Mesendoderm (in vitro differentiated cells): ENCODE measurements at regions not wholly inside any gene's neighbourhood (a gene's known extent, or its start where the extent isn't known, plus 50 kb on each side); places are given as distances from the start of the nearest gene placed in this dataset.

ENCODE experiments used
- DNase-seq: peaks from one replicate; pipeline ENCODE4 v3.0.0; 2013
- H2AK5ac ChIP-seq: 2 replicates; pipeline ENCODE4 v1.6.1; 2013; ENCODE audit warnings: low read length, inconsistent platforms
- H2BK120ac ChIP-seq: 2 replicates; pipeline ENCODE4 v1.6.1; 2013; ENCODE audit warnings: low read depth, mild to moderate bottlenecking, low read length, moderate library complexity, mixed read lengths
- H2BK15ac ChIP-seq: replicated peaks from 2 replicates; pipeline ENCODE4 v1.6.1; 2013; ENCODE audit warnings: low read depth, mild to moderate bottlenecking, moderate library complexity
- H2BK5ac ChIP-seq: 2 replicates; pipeline ENCODE4 v1.6.1; 2013; ENCODE audit warnings: low read length, inconsistent platforms
- H3K18ac ChIP-seq: 2 replicates; pipeline ENCODE4 v1.6.1; 2013; ENCODE audit warnings: mild to moderate bottlenecking, low read length, mixed read lengths
- H3K23ac ChIP-seq: one replicate; pipeline ENCODE4 v1.6.1; 2013; ENCODE audit warnings: low read length
- H3K27ac ChIP-seq: 2 replicates; pipeline ENCODE4 v1.5.1; 2013; ENCODE audit warnings: low read depth, mild to moderate bottlenecking, inconsistent platforms, low read length, moderate library complexity
- H3K27me3 ChIP-seq: 2 replicates; pipeline ENCODE4 v1.6.1; 2013; ENCODE audit warnings: low read length, control low read depth, mild to moderate bottlenecking, inconsistent platforms; ENCODE audit not compliant: insufficient read depth, poor library complexity
- H3K36me3 ChIP-seq: 2 replicates; pipeline ENCODE4 v1.6.1; 2013; ENCODE audit warnings: low read length, inconsistent platforms; ENCODE audit not compliant: control insufficient read depth, insufficient read depth
- H3K4ac ChIP-seq: one replicate; pipeline ENCODE4 v1.6.1; 2013; ENCODE audit warnings: low read depth, mild to moderate bottlenecking, low read length, moderate library complexity
- H3K4me1 ChIP-seq: 2 replicates; pipeline ENCODE4 v1.6.1; 2013; ENCODE audit warnings: low read depth, low read length, inconsistent platforms; ENCODE audit not compliant: control insufficient read depth
- H3K4me2 ChIP-seq: 2 replicates; pipeline ENCODE4 v1.6.1; 2013; ENCODE audit warnings: low read length
- H3K4me3 ChIP-seq: 2 replicates; pipeline ENCODE4 v1.5.1; 2013; ENCODE audit warnings: mild to moderate bottlenecking, low read length
- H3K56ac ChIP-seq: one replicate; pipeline ENCODE4 v1.6.1; 2013; ENCODE audit warnings: low read length
- H3K79me1 ChIP-seq: 2 replicates; pipeline ENCODE4 v1.6.1; 2013; ENCODE audit warnings: low read length, inconsistent platforms
- H3K79me2 ChIP-seq: 2 replicates; pipeline ENCODE4 v1.6.1; 2013; ENCODE audit warnings: mild to moderate bottlenecking, low read length; ENCODE audit not compliant: control insufficient read depth, insufficient read depth
- H3K9ac ChIP-seq: 2 replicates; pipeline ENCODE4 v1.6.1; 2013; ENCODE audit warnings: low read length, inconsistent platforms
- H4K5ac ChIP-seq: one replicate; pipeline ENCODE4 v1.6.1; 2013; ENCODE audit warnings: low read length
- H4K8ac ChIP-seq: one replicate; pipeline ENCODE4 v1.6.1; 2013; ENCODE audit warnings: low read depth, mild to moderate bottlenecking, control low read depth, low read length, moderate library complexity
- WGBS: extraction: QIAGEN DNeasy Blood & Tissue Kit; methylation state at CpG from one replicate; pipeline ENCODE4 v1.1.7; 2013; ENCODE audit warnings: low lambda C conversion rate, missing lambda C conversion rate; ENCODE audit not compliant: insufficient coverage; ENCODE audit errors: extremely low coverage; 5-methylcytosine and 5-hydroxymethylcytosine counted together

DNA sequence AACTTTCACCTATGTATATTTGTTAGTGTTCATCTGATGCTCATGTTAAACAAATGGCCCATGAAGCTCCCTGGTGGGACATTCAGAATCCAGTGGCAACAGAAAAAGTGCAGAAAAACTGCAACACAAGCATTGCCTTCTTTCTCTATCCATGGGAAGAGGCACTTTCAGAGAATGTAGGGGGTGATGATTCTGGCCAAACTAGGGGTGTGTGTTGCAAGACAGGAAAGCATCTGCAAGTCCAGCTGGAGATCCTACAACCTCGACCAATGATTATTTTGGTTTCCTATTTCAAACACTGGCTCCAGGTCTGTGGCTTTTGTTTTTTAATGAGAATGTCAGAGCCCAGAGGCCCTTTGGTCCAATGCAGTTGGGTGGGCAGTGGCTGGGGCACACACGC, 198.7 kb downstream of the CXCL12 start:
- no peak overlapping the region for H2BK120ac ChIP-seq
- H3K4ac ChIP-seq = no peak overlapping the region
- no peak overlapping the region for H3K4me2 ChIP-seq
- no peak overlapping the region for H4K5ac ChIP-seq
- H3K4me3 ChIP-seq = no peak overlapping the region
- no peaks in the 10 kb centered on the region for H3K79me1 ChIP-seq
- no peak for DNase-seq
- no peak overlapping the region for H2BK5ac ChIP-seq
- H2BK15ac ChIP-seq = no peak overlapping the region
- H4K8ac ChIP-seq = no peak overlapping the region
- no CpG with 5 or more reads among the region's 2 CpGs for WGBS
- no peak overlapping the region for H3K9ac ChIP-seq
- H3K36me3 ChIP-seq = no peaks in the 10 kb centered on the region
- H3K27me3 ChIP-seq = no peaks in the 10 kb centered on the region
- H3K23ac ChIP-seq = no peak overlapping the region
- no peaks in the 10 kb centered on the region for H3K4me1 ChIP-seq
- no peak overlapping the region for H2AK5ac ChIP-seq
- no peak overlapping the region for H3K18ac ChIP-seq
- H3K56ac ChIP-seq = no peak overlapping the region
- H3K79me2 ChIP-seq = no peaks in the 10 kb centered on the region
- H3K27ac ChIP-seq = no peak overlapping the region

DNA sequence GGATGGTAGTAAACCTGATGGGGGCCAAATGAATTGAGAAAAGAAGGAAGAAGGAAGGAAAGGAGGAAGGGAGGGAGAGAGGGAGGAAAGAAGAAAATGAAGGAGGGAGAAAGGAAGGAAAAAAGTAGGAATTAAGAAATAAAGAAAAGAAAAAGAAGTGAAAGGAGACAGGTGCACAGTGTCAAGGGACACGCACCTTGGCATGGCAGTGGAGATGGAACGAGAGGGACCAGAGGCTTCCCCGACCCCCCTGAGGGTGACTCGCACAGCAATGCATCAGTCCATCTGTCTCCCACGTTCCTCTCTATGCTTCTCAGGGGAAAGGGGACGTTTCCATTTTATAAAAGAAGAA, 199.6 kb downstream of the CXCL12 start:
- Histone ChIP-seq H3K27me3 (no peaks in the 10 kb centered on the region), H3K23ac (no peak overlapping the region), H3K36me3 (no peaks in the 10 kb centered on the region), H3K56ac (no peak overlapping the region), H3K4me3 (no peak overlapping the region), H3K79me1 (no peaks in the 10 kb centered on the region), H3K18ac (no peak overlapping the region), H3K4ac (no peak overlapping the region), H3K79me2 (no peaks in the 10 kb centered on the region), H3K4me1 (no peaks in the 10 kb centered on the region), H3K9ac (no peak overlapping the region), H3K27ac (no peak overlapping the region), H3K4me2 (no peak overlapping the region), H4K8ac (no peak overlapping the region), H4K5ac (no peak overlapping the region), H2AK5ac (no peak overlapping the region), H2BK5ac (no peak overlapping the region), H2BK120ac (no peak overlapping the region), H2BK15ac (no peak overlapping the region)
- no peak for DNase-seq
- WGBS = no CpG with 5 or more reads among the region's 6 CpGs

DNA sequence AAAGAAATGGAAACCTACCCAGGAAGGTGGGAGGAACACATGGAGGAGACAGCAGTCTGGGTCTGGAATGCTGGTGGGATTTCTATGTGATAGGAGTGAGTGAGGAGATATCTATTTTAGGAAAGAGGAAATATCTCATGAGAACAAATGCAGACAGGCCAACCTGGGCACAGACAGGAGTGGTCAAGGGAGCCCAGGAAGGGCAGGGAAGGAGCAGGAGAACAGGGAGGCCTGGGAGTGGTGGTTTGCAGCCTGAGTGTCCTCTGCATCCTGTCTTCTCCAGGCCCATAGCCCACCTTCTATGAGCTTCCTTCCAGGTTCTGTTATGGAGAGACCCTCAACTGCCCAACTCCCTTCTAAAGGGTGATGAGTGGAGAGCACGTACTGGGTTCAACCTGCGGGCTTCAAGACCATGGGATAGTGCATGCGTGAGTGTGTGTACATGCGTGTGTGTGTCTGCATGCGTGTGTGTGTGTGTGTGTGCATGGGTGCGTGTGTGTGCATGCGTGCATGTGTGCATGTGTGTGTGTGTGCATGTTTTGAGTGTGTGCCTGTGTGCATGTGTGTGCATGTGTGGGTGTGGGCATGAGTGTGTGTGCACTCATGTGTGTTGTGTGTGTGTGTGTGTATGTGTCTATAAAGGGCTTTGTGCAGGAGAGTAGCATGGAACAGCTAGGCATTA, 200.1 kb downstream of the CXCL12 start:
- Histone ChIP-seq H2AK5ac (no peak overlapping the region), H2BK5ac (no peak overlapping the region), H4K8ac (no peak overlapping the region), H3K4me3 (no peak overlapping the region), H2BK15ac (no peak overlapping the region), H3K56ac (no peak overlapping the region), H2BK120ac (no peak overlapping the region), H3K36me3 (no peaks in the 10 kb centered on the region), H3K79me1 (no peaks in the 10 kb centered on the region), H3K9ac (no peak overlapping the region), H3K4me1 (no peaks in the 10 kb centered on the region), H3K4ac (no peak overlapping the region), H3K18ac (no peak overlapping the region), H3K4me2 (no peak overlapping the region), H3K27ac (no peak overlapping the region), H3K27me3 (no peaks in the 10 kb centered on the region), H3K79me2 (no peaks in the 10 kb centered on the region), H4K5ac (no peak overlapping the region), H3K23ac (no peak overlapping the region)
- no CpG with 5 or more reads among the region's 7 CpGs for WGBS
- DNase-seq = no peak

DNA sequence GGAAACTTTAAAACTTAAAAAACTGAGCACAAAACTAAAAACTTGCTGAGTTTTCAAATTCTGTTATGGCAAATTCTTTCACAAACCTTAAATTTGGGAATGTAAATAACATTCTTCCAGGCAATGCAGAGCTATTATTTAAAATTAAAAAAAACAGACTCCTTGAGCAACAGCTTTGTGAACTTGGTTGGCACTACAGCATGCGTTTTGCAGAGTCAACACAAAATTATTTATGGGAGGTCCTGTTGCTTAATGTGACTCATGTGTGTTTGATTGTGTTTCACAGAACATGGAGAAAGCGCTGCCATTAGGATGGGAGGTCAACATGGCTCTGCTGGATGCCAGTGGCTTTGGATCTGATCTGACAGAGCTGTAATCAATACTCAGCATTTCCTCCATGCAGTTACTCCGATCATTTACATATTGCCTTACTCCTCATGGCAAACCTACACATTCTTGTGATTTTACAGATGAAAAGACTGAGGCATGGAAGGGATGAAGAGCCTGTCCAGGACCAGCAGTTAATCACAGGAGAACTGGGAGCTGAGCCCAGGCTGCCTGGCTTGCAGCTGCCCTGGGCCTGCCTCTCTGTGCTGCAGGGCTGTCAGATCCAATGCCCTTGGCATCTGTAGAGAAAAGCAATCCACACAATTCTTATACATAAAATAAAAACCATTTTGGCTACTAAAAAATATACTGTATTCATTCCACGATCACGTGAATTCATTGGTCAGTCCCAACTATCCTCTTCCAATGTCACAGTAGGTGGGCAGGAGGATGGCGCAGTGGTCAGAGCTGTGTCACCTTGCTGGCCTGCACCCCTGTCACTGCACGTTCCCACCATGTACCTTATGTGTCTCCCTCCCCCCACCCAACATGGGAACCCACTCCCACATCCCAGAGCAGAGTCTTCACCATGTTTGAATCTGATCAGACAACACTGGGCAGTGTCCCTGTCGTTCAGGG, 200.9 kb downstream of the CXCL12 start:
- Histone ChIP-seq H3K27ac (no peak overlapping the region), H3K4ac (no peak overlapping the region), H3K4me2 (no peak overlapping the region), H3K18ac (no peak overlapping the region), H3K79me2 (no peaks in the 10 kb centered on the region), H2BK120ac (no peak overlapping the region), H2BK15ac (no peak overlapping the region), H4K8ac (no peak overlapping the region), H3K4me3 (no peak overlapping the region), H3K56ac (no peak overlapping the region), H3K36me3 (no peaks in the 10 kb centered on the region), H3K4me1 (no peaks in the 10 kb centered on the region), H3K9ac (no peak overlapping the region), H2BK5ac (no peak overlapping the region), H3K79me1 (no peaks in the 10 kb centered on the region), H4K5ac (no peak overlapping the region), H3K27me3 (no peaks in the 10 kb centered on the region), H3K23ac (no peak overlapping the region), H2AK5ac (no peak overlapping the region)
- WGBS = no CpG with 5 or more reads among the region's 8 CpGs
- DNase-seq = no peak

DNA sequence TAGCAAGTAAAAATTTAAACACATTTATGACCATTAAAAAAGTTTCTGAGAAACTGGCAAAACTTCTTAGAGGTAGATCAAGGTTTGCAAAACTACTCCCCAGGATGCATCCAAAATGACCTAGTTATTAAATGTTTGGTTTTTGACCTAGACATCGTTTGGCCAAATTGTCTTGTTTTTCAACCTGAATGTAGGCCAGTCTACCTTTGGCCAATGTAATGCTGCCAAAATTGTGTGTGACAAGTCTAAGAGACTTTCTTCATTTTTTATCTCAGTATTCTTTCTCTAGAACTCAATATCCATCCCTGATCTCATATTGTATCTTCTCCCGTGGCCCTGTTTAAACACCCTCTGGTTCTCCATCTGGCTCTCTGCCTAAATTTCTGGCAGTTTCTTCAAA, 202.0 kb downstream of the CXCL12 start:
- Histone ChIP-seq H3K27me3 (no peaks in the 10 kb centered on the region), H2BK120ac (no peak overlapping the region), H3K56ac (no peak overlapping the region), H3K23ac (no peak overlapping the region), H4K8ac (no peak overlapping the region), H2BK15ac (no peak overlapping the region), H3K79me2 (no peaks in the 10 kb centered on the region), H3K36me3 (no peaks in the 10 kb centered on the region), H2AK5ac (no peak overlapping the region), H3K18ac (no peak overlapping the region), H4K5ac (no peak overlapping the region), H3K4me1 (no peaks in the 10 kb centered on the region), H3K79me1 (no peaks in the 10 kb centered on the region), H2BK5ac (no peak overlapping the region), H3K4ac (no peak overlapping the region), H3K4me2 (no peak overlapping the region), H3K4me3 (no peak overlapping the region), H3K27ac (no peak overlapping the region), H3K9ac (no peak overlapping the region)
- DNase-seq = no peak
- WGBS = no CpG with 5 or more reads among the region's 2 CpGs
